ENCODE measurements at regions not wholly inside any gene's neighbourhood (a gene's known extent, or its start where the extent isn't known, plus 50 kb on each side); places are given as distances from the start of the nearest gene placed in this dataset.

GRCh38 chr6:167467793-167468431 lies 143.0 kb downstream of the TTLL2 start:
- DNase-seq (ENCODE audit: extremely low spot score): no peak
- ChIA-PET POLR2A (no interaction called here), CTCF (no interaction called here)
- TF ChIP-seq CTCF (IDR thresholded peaks at IDR 0.05; ENCODE audit: control extremely low read depth, extremely low read depth, low read depth, missing control alignments): no peak

- CTCF ChIA-PET: no interaction called here
Observed at GRCh38 chr6:167469101-167469500, 144.2 kb downstream of the TTLL2 start.

GRCh38 chr6:167469672-167470071 lies 144.8 kb downstream of the TTLL2 start:
- no peak for DNase-seq (ENCODE audit: extremely low spot score)
- ChIA-PET POLR2A (no interaction called here), CTCF (no interaction called here)
- TF ChIP-seq CTCF (IDR thresholded peaks at IDR 0.05; ENCODE audit: control extremely low read depth, extremely low read depth, low read depth, missing control alignments): no peak

More at GRCh38 chr6:167469101-167469500, 144.2 kb downstream of the TTLL2 start:
- DNase-seq (ENCODE audit: extremely low spot score): no peak
- TF ChIP-seq CTCF (IDR thresholded peaks at IDR 0.05; ENCODE audit: control extremely low read depth, extremely low read depth, low read depth, missing control alignments): no peak
- POLR2A ChIA-PET: no interaction called here

- no peak for TF ChIP-seq CTCF (IDR thresholded peaks at IDR 0.05; ENCODE audit: control extremely low read depth, extremely low read depth, low read depth, missing control alignments)
- POLR2A ChIA-PET: no interaction called here
- CTCF ChIA-PET: no interaction called here
- no peak for DNase-seq (ENCODE audit: extremely low spot score)
Observed at GRCh38 chr6:167470101-167470835, 145.4 kb downstream of the TTLL2 start.

GRCh38 chr6:167470836-167471547 lies 146.1 kb downstream of the TTLL2 start:
- CTCF ChIA-PET: no interaction called here
- POLR2A ChIA-PET: no interaction called here
- TF ChIP-seq CTCF (IDR thresholded peaks at IDR 0.05; ENCODE audit: control extremely low read depth, extremely low read depth, low read depth, missing control alignments): no peak

GRCh38 chr6:167471548-167471930 lies 146.7 kb downstream of the TTLL2 start:
- ChIA-PET POLR2A (no interaction called here), CTCF (no interaction called here)
- no peak for TF ChIP-seq CTCF (IDR thresholded peaks at IDR 0.05; ENCODE audit: control extremely low read depth, extremely low read depth, low read depth, missing control alignments)
- no peak for DNase-seq (ENCODE audit: extremely low spot score)

More at GRCh38 chr6:167470836-167471547, 146.1 kb downstream of the TTLL2 start:
- no peak for DNase-seq (ENCODE audit: extremely low spot score)

Measured in GM10248 (cell line).